ENCODE measurements at regions not wholly inside any gene's neighbourhood (a gene's known extent, or its start where the extent isn't known, plus 50 kb on each side); places are given as distances from the start of the nearest gene placed in this dataset.

DNA sequence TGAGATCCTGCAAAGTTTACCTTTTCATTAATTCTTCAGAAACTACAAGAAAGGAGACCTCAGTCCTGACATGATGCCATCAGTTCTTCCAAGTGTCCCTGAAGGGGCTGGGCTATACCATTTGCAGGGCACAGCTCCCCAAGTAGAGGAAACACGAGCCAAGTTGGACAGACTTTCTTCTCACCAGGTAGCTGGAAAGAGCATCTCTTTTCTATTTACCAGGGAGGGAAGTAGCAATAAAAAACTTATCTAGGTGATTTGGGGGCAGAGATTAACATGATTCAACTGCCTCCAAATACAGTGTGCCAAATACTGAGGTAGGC lies 103.9 kb upstream of the KCND3 start:
- H3K4me1 Mint-ChIP-seq (ENCODE audit: low read depth) = no peaks in the 10 kb centered on the region
- peaks cover 3% of the 10 kb centered on the region; the same call in 1 of the 2 replicates for H3K27me3 Mint-ChIP-seq (ENCODE audit: insufficient read depth)
- no peak overlapping the region for H3K4me3 Mint-ChIP-seq
- H3K36me3 Mint-ChIP-seq (ENCODE audit: low read depth) = no peaks in the 10 kb centered on the region
- no peaks in the 10 kb centered on the region for H3K9me3 Mint-ChIP-seq
- DNase-seq = no peak
- TF ChIP-seq CTCF (IDR thresholded peaks at IDR 0.05) = no peak
- H3K27ac Mint-ChIP-seq = no peak overlapping the region

GRCh38 chr1:112099979-112100378 lies 110.5 kb upstream of the KCND3 start:
- Mint-ChIP-seq H3K9me3 (no peaks in the 10 kb centered on the region), H3K27ac (no peak overlapping the region), H3K4me3 (no peak overlapping the region), H3K4me1 (ENCODE audit: low read depth) (no peaks in the 10 kb centered on the region), H3K27me3 (ENCODE audit: insufficient read depth) (no peaks in the 10 kb centered on the region), H3K36me3 (ENCODE audit: low read depth) (no peaks in the 10 kb centered on the region)
- TF ChIP-seq CTCF (IDR thresholded peaks at IDR 0.05) = no peak
- no peak for DNase-seq

DNA sequence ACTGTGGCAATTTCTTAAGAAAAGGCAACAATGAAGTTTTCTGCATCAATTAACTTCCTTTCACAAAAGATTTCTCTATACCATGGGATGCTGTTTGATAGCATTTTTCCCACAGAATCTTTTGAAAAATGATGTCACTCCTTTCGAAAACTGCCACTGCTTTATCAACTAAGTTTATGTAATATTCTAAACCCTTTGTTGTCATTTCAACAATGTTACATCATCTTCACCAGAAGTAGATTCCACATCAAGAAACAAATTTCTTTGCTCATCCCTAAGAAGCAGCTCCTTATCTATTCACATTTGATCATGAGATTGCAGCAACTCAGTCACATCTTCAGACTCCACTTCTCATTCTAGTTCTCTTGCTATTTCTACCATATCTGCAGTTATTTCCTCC lies 116.1 kb upstream of the KCND3 start:
- no peak overlapping the region for H3K4me3 Mint-ChIP-seq
- H3K9me3 Mint-ChIP-seq = no peaks in the 10 kb centered on the region
- no peaks in the 10 kb centered on the region for H3K4me1 Mint-ChIP-seq (ENCODE audit: low read depth)
- no peak for TF ChIP-seq CTCF (IDR thresholded peaks at IDR 0.05)
- no peaks in the 10 kb centered on the region for H3K36me3 Mint-ChIP-seq (ENCODE audit: low read depth)
- DNase-seq = no peak
- H3K27me3 Mint-ChIP-seq (ENCODE audit: insufficient read depth) = no peaks in the 10 kb centered on the region; the same call in 1 of the 2 replicates
- no peak overlapping the region for H3K27ac Mint-ChIP-seq

DNA sequence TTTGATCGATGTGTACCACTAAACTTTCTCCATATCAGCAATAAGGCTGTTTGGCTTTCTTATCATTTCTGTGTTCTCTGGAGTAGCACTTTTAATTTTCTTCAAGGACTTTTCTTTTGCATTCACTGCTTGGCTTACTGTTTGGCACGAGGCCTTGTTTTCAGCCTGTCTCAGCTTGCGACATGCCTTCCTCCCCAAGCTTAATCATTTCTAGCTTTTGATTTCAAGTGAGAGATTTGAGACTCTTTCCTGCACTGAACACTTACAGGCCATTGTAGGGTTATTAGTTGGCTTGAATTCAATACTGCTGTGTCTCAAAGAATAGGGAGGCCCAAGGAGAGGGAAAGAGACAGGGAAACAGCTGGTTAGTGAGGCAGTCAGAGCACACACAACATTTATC lies 120.6 kb upstream of the KCND3 start:
- Mint-ChIP-seq H3K27ac (no peak overlapping the region), H3K4me1 (ENCODE audit: low read depth) (no peaks in the 10 kb centered on the region), H3K4me3 (no peak overlapping the region)

GRCh38 chr1:112111734-112112133 lies 122.3 kb upstream of the KCND3 start:
- Mint-ChIP-seq H3K27ac (no peak overlapping the region), H3K9me3 (no peaks in the 10 kb centered on the region; the same call in 1 of the 2 replicates), H3K27me3 (ENCODE audit: insufficient read depth) (no peaks in the 10 kb centered on the region), H3K4me1 (ENCODE audit: low read depth) (no peaks in the 10 kb centered on the region), H3K36me3 (ENCODE audit: low read depth) (no peaks in the 10 kb centered on the region), H3K4me3 (no peak overlapping the region)
- no peak for DNase-seq
- no peak for TF ChIP-seq CTCF (IDR thresholded peaks at IDR 0.05)

More for the DNA sequence above, 120.6 kb upstream of the KCND3 start:
- DNase-seq = no peak
- no peaks in the 10 kb centered on the region; the same call in 1 of the 2 replicates for H3K27me3 Mint-ChIP-seq (ENCODE audit: insufficient read depth)
- H3K36me3 Mint-ChIP-seq (ENCODE audit: low read depth) = no peaks in the 10 kb centered on the region
- TF ChIP-seq CTCF (IDR thresholded peaks at IDR 0.05) = no peak
- H3K9me3 Mint-ChIP-seq = no peaks in the 10 kb centered on the region; the same call in 1 of the 2 replicates

- no peak for DNase-seq
- Mint-ChIP-seq H3K4me1 (ENCODE audit: low read depth) (no peaks in the 10 kb centered on the region), H3K27me3 (ENCODE audit: insufficient read depth) (peaks cover 3% of the 10 kb centered on the region; the same call in 1 of the 2 replicates)
These were observed 125.1 kb upstream of the KCND3 start for GRCh38 chr1:112114540-112114939.

More at GRCh38 chr1:112114540-112114939, 125.1 kb upstream of the KCND3 start:
- H3K36me3 Mint-ChIP-seq (ENCODE audit: low read depth) = no peaks in the 10 kb centered on the region
- no peak overlapping the region for H3K27ac Mint-ChIP-seq
- no peak overlapping the region for H3K4me3 Mint-ChIP-seq
- H3K9me3 Mint-ChIP-seq = no peaks in the 10 kb centered on the region; the same call in 1 of the 2 replicates
- no peak for TF ChIP-seq CTCF (IDR thresholded peaks at IDR 0.05)

Measured in HFFc6 (cell line).